ENCODE measurements at regions not wholly inside any gene's neighbourhood (a gene's known extent, or its start where the extent isn't known, plus 50 kb on each side); places are given as distances from the start of the nearest gene placed in this dataset.
"Not testable (repeated sequence)": the region's sequence is repeated elsewhere in the genome, so short reads cannot be mapped to it uniquely, and the experiment has no call there.

- no peak for DNase-seq
These were observed 1405.1 kb upstream of the EYS start for GRCh38 chr6:67112120-67112519.

GRCh38 chr6:67102743-67103142 is 1395.7 kb upstream of the EYS start:
- no peak for DNase-seq

GRCh38 chr6:67095618-67096226 is 1388.7 kb upstream of the EYS start:
- not testable (repeated sequence) for DNase-seq

- no peak for DNase-seq
These were observed 1387.5 kb upstream of the EYS start for GRCh38 chr6:67094431-67094946.

- DNase-seq = no peak
These were observed 1366.9 kb upstream of the EYS start for GRCh38 chr6:67073938-67074337.

- no peak for DNase-seq
These were observed 1361.8 kb upstream of the EYS start for GRCh38 chr6:67068781-67069180.

- no peak for DNase-seq
These were observed 1357.3 kb upstream of the EYS start for GRCh38 chr6:67064323-67064722.

- DNase-seq = no peak
These were observed 1341.0 kb upstream of the EYS start for GRCh38 chr6:67047996-67048395.

- no peak for DNase-seq
These were observed 1338.0 kb upstream of the EYS start for GRCh38 chr6:67045076-67045475.

GRCh38 chr6:67031451-67031850 is 1324.4 kb upstream of the EYS start:
- no peak for DNase-seq

- no peak for DNase-seq
These were observed 1323.8 kb upstream of the EYS start for GRCh38 chr6:67030861-67031260.

GRCh38 chr6:67016921-67017460 is 1310.0 kb upstream of the EYS start:
- DNase-seq = no peak

GRCh38 chr6:67011441-67011840 is 1304.4 kb upstream of the EYS start:
- DNase-seq = no peak

- DNase-seq = no peak
These were observed 1302.8 kb upstream of the EYS start for GRCh38 chr6:67009818-67010217.

- no peak for DNase-seq
These were observed 1296.8 kb upstream of the EYS start for GRCh38 chr6:67003844-67004243.

GRCh38 chr6:67000121-67000520 is 1293.1 kb upstream of the EYS start:
- DNase-seq = no peak

GRCh38 chr6:66997579-66997978 is 1290.6 kb upstream of the EYS start:
- not testable (repeated sequence) for DNase-seq

- DNase-seq = no peak
These were observed 1288.6 kb upstream of the EYS start for GRCh38 chr6:66995669-66996068.

- not testable (repeated sequence) for DNase-seq
These were observed 1286.7 kb upstream of the EYS start for GRCh38 chr6:66993708-66994107.

GRCh38 chr6:66993272-66993671 is 1286.2 kb upstream of the EYS start:
- DNase-seq = no peak

GRCh38 chr6:66992660-66993059 is 1285.6 kb upstream of the EYS start:
- DNase-seq = no peak

- DNase-seq = no peak
These were observed 1279.9 kb upstream of the EYS start for GRCh38 chr6:66986940-66987339.

- no peak for DNase-seq
These were observed 1278.8 kb upstream of the EYS start for GRCh38 chr6:66985816-66986215.

GRCh38 chr6:66970373-66970772 is 1263.3 kb upstream of the EYS start:
- no peak for DNase-seq

Data from anterior cingulate cortex (tissue), 58 donors.